ENCODE measurements at regions not wholly inside any gene's neighbourhood (a gene's known extent, or its start where the extent isn't known, plus 50 kb on each side); places are given as distances from the start of the nearest gene placed in this dataset.

- no peak for DNase-seq
- no peak overlapping the region for H3K27ac ChIP-seq (ENCODE audit: low read depth in 1 of 2, low read length in 2 of 2)
- no peak overlapping the region for H3K4me3 ChIP-seq (replicated peaks in 1 of 3; ENCODE audit: low read depth in 2 of 3, low read length in 3 of 3)
- peaks cover 31 to 38% of the 10 kb centered on the region in 2 donors for H3K27me3 ChIP-seq (ENCODE audit: control insufficient read depth in 2 of 2, insufficient read depth in 2 of 2, low read length in 2 of 2)
- Mint-ChIP-seq H3K27ac (no peak overlapping the region), H3K9me3 (peaks cover 0 to 13% (median 2%) of the 10 kb centered on the region in 7 donors), H3K36me3 (no peaks in the 10 kb centered on the region), H3K27me3 (ENCODE audit: low read depth in 3 of 3) (peaks cover 28 to 46% (median 43%) of the 10 kb centered on the region in 3 donors), H3K4me1 (no peaks in the 10 kb centered on the region), H3K4me3 (no peak overlapping the region)
- no peak for TF ChIP-seq CTCF (IDR thresholded peaks at IDR 0.05)
- 30% methylated on average over 4 of the region's 6 CpGs for WGBS (ENCODE audit: insufficient coverage)
- no peak overlapping the region for H2AFZ ChIP-seq (ENCODE audit: insufficient read depth, low read depth, low read length, poor library complexity, severe bottlenecking)
- no peak overlapping the region for H3K4me2 ChIP-seq (replicated peaks; ENCODE audit: extremely low read depth, low read length, poor library complexity, severe bottlenecking)
- no peaks in the 10 kb centered on the region for H4K20me1 ChIP-seq (ENCODE audit: insufficient read depth, low read length)
- intact Hi-C loops (cut with micrococcal nuclease), result no loop called here
- no peaks in the 10 kb centered on the region for H3K79me2 ChIP-seq (ENCODE audit: insufficient read depth, low read length)
- no peaks in the 10 kb centered on the region for H3K4me1 ChIP-seq (ENCODE audit: control insufficient read depth in 1 of 2, insufficient read depth in 2 of 2, low read length in 2 of 2)
- no peaks in the 10 kb centered on the region for H3K36me3 ChIP-seq (replicated peaks in 1 of 2; ENCODE audit: control insufficient read depth in 1 of 2, insufficient read depth in 2 of 2, low read length in 2 of 2)
- H3K9me3 ChIP-seq (replicated peaks in 1 of 2; ENCODE audit: control insufficient read depth in 1 of 2, insufficient read depth in 1 of 2, low read length in 2 of 2), result peaks cover 3 to 5% of the 10 kb centered on the region in 2 donors
- no peak overlapping the region for H3K9ac ChIP-seq (ENCODE audit: insufficient read depth, low read length, poor library complexity, severe bottlenecking)
Measured at GRCh38 chr3:64441861-64442260, 216.6 kb upstream of the PRICKLE2 start.

GRCh38 chr3:64440498-64440897, 215.2 kb upstream of the PRICKLE2 start:
- TF ChIP-seq CTCF (IDR thresholded peaks at IDR 0.05), result no peak
- Histone ChIP-seq H4K20me1 (ENCODE audit: insufficient read depth, low read length) (no peaks in the 10 kb centered on the region), H2AFZ (ENCODE audit: insufficient read depth, low read depth, low read length, poor library complexity, severe bottlenecking) (no peak overlapping the region), H3K4me1 (ENCODE audit: control insufficient read depth in 1 of 2, insufficient read depth in 2 of 2, low read length in 2 of 2) (no peaks in the 10 kb centered on the region), H3K36me3 (replicated peaks in 1 of 2; ENCODE audit: control insufficient read depth in 1 of 2, insufficient read depth in 2 of 2, low read length in 2 of 2) (no peaks in the 10 kb centered on the region), H3K4me3 (replicated peaks in 1 of 3; ENCODE audit: low read depth in 2 of 3, low read length in 3 of 3) (no peak overlapping the region), H3K9ac (ENCODE audit: insufficient read depth, low read length, poor library complexity, severe bottlenecking) (no peak overlapping the region), H3K9me3 (replicated peaks in 1 of 2; ENCODE audit: control insufficient read depth in 1 of 2, insufficient read depth in 1 of 2, low read length in 2 of 2) (peaks cover 5 to 11% of the 10 kb centered on the region in 2 donors), H3K27me3 (ENCODE audit: control insufficient read depth in 2 of 2, insufficient read depth in 2 of 2, low read length in 2 of 2) (peaks cover 18 to 26% of the 10 kb centered on the region in 2 donors), H3K79me2 (ENCODE audit: insufficient read depth, low read length) (no peaks in the 10 kb centered on the region), H3K4me2 (replicated peaks; ENCODE audit: extremely low read depth, low read length, poor library complexity, severe bottlenecking) (no peak overlapping the region), H3K27ac (ENCODE audit: low read depth in 1 of 2, low read length in 2 of 2) (no peak overlapping the region)
- H3K4me1 Mint-ChIP-seq, result no peaks in the 10 kb centered on the region
- WGBS (ENCODE audit: insufficient coverage), result 80% methylated on average over 1 of the region's 4 CpGs
- peaks cover 6 to 18% (median 8%) of the 10 kb centered on the region in 7 donors for H3K9me3 Mint-ChIP-seq
- H3K27me3 Mint-ChIP-seq (ENCODE audit: low read depth in 3 of 3), result peaks cover 17 to 36% (median 32%) of the 10 kb centered on the region in 3 donors
- no peak overlapping the region for H3K27ac Mint-ChIP-seq
- no peak overlapping the region for H3K4me3 Mint-ChIP-seq
- DNase-seq, result no peak
- no peaks in the 10 kb centered on the region for H3K36me3 Mint-ChIP-seq
- intact Hi-C loops (cut with micrococcal nuclease), result no loop called here

All from CD14-positive monocyte (primary cell).